OCI-LY3 (cell line): ENCODE measurements at regions not wholly inside any gene's neighbourhood (a gene's known extent, or its start where the extent isn't known, plus 50 kb on each side); places are given as distances from the start of the nearest gene placed in this dataset.
"Not testable (repeated sequence)": the region's sequence is repeated elsewhere in the genome, so short reads cannot be mapped to it uniquely, and the experiment has no call there.

ENCODE experiments used
- H2AFZ ChIP-seq: fragments of 200-600, 300-600 bp; shearing (Covaris generic); 2 replicates; pipeline ENCODE4 v1.6.0; 2014; ENCODE audit warnings: antibody characterized with exemption, low read depth, low read length
- H3K27ac ChIP-seq: fragments of 200-600, 300-600 bp; sonication (generic); 2 replicates; pipeline ENCODE4 v1.5.1; 2014; ENCODE audit warnings: mild to moderate bottlenecking, low read length, moderate library complexity, mixed read lengths
- H3K27me3 ChIP-seq: fragments of 200-600, 300-600 bp; sonication (generic); 2 replicates; pipeline ENCODE4 v1.6.1; 2014; ENCODE audit warnings: low read depth, low read length, mixed read lengths
- H3K36me3 ChIP-seq: fragments of 200-600, 300-600 bp; sonication (generic); replicated peaks from 2 replicates; pipeline ENCODE3; 2014; ENCODE audit warnings: low read depth, low read length, mixed read lengths
- H3K4me1 ChIP-seq: fragments of 300-600, 200-600 bp; sonication (generic); 2 replicates; pipeline ENCODE4 v1.6.1; 2014; ENCODE audit warnings: low read length, mixed read lengths
- H3K4me2 ChIP-seq: fragments of 200-600, 300-600 bp; sonication (generic); 2 replicates; pipeline ENCODE4 v1.6.1; 2014; ENCODE audit warnings: low read length, mixed read lengths
- H3K4me3 ChIP-seq: fragments of 300-600, 200-600 bp; sonication (generic); 2 replicates; pipeline ENCODE4 v1.5.1; 2014; ENCODE audit warnings: antibody characterized with exemption, mild to moderate bottlenecking, low read length, moderate library complexity
- H3K79me2 ChIP-seq: fragments of 300-600, 200-600 bp; shearing (Covaris generic); 2 replicates; pipeline ENCODE4 v1.6.1; 2014; ENCODE audit warnings: mild to moderate bottlenecking, low read length, mixed read lengths
- H3K9ac ChIP-seq: fragments of 300-600, 200-600 bp; shearing (Covaris generic); 2 replicates; pipeline ENCODE4 v1.6.0; 2014; ENCODE audit warnings: mild to moderate bottlenecking, low read length, moderate library complexity
- H3K9me3 ChIP-seq: fragments of 200-600, 300-600 bp; shearing (Covaris generic); 2 replicates; pipeline ENCODE4 v1.6.1; 2014; ENCODE audit warnings: low read length, mixed read lengths; ENCODE audit not compliant: insufficient read depth
- H4K20me1 ChIP-seq: fragments of 200-600, 300-600 bp; sonication (generic); 2 replicates; pipeline ENCODE4 v1.6.1; 2016; ENCODE audit warnings: low read length, mixed read lengths; ENCODE audit not compliant: insufficient read depth
- EZH2phosphoT487 ChIP-seq: fragments of 200-600 bp; shearing (Covaris generic); IDR thresholded peaks from 2 replicates; pipeline ENCODE4 v1.6.1; 2018; ENCODE audit warnings: antibody characterized with exemption, mixed run types, low read depth
- TF ChIP-seq, protein P1 (sequence below): fragments of 200-600, 300-600 bp; sonication (generic); IDR thresholded peaks from 2 replicates; pipeline ENCODE4 v1.5.1; 2014; ENCODE audit warnings: antibody characterized with exemption, low read length, low read depth

DNA sequence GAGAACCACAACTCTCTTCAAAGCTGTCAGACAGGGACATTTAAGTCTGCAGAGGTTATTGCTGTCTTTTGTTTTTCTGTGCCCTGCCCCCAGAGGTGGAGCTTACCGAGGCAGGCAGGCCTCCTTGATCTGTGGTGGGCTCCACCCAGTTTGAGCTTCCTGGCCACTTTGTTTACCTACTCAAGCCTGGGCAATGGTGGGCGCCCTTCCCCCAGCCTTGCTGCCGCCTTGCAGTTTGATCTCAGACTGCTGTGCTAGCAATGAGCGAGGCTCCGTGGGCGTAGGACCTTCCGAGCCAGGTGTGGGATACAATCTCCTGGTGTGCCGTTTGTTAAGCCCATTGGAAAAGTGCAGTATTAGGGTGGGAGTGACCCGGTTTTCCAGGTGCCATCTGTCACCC, 822.1 kb downstream of the KCNMA1 start:
- not testable (repeated sequence) for H3K27me3 ChIP-seq, H3K79me2 ChIP-seq, H3K4me3 ChIP-seq, H3K9me3 ChIP-seq, H4K20me1 ChIP-seq, H3K4me1 ChIP-seq, H3K36me3 ChIP-seq, H3K4me2 ChIP-seq, H3K27ac ChIP-seq, H2AFZ ChIP-seq, H3K9ac ChIP-seq

DNA sequence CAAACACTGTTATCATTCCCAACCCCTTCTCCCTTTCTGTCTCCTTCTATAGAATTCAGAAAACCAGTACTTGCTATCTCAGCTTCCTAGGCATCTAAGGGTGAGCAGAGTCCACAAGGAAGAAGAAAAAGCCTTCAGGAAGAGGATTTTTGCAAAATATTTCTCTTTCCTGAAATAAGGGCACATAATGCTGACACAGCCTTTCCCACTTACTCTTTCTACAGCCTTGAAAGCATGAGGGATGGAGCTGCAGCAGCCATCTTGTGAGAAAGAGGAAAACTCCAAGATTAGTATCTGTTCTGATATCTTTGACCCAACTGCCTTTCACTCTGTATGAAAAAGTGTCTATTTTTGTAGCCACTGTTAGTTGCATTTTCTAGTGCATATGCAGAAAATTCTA, 826.2 kb downstream of the KCNMA1 start:
- Histone ChIP-seq H3K4me1 (peaks cover 7% of the 10 kb centered on the region), H3K79me2 (no peaks in the 10 kb centered on the region), H2AFZ (no peak overlapping the region), H3K27me3 (no peaks in the 10 kb centered on the region), H3K27ac (no peak overlapping the region), H3K36me3 (no peaks in the 10 kb centered on the region), H4K20me1 (no peaks in the 10 kb centered on the region), H3K9me3 (no peaks in the 10 kb centered on the region), H3K4me2 (no peak overlapping the region), H3K9ac (no peak overlapping the region), H3K4me3 (no peak overlapping the region)
- TF ChIP-seq, protein P1, sequence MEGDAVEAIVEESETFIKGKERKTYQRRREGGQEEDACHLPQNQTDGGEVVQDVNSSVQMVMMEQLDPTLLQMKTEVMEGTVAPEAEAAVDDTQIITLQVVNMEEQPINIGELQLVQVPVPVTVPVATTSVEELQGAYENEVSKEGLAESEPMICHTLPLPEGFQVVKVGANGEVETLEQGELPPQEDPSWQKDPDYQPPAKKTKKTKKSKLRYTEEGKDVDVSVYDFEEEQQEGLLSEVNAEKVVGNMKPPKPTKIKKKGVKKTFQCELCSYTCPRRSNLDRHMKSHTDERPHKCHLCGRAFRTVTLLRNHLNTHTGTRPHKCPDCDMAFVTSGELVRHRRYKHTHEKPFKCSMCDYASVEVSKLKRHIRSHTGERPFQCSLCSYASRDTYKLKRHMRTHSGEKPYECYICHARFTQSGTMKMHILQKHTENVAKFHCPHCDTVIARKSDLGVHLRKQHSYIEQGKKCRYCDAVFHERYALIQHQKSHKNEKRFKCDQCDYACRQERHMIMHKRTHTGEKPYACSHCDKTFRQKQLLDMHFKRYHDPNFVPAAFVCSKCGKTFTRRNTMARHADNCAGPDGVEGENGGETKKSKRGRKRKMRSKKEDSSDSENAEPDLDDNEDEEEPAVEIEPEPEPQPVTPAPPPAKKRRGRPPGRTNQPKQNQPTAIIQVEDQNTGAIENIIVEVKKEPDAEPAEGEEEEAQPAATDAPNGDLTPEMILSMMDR: no peak
- no peak for TF ChIP-seq EZH2phosphoT487

DNA sequence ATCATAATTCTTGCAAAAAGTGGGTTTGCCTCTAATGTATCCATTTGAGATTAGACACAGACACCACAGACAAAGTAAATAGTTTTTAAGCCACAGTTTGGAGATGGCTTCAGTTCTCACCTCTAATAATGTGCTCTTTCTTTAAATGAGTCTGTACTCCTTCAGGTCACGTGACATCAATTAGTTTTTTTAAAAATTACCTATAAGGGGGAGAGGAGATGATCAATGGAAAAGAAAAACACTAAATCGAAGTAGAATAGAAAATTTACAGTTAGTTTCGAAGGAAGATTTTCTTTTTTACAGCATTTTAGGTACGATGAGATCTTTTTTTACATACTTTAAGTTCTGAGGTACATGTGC, 849.2 kb downstream of the KCNMA1 start:
- no peak for TF ChIP-seq EZH2phosphoT487
- TF ChIP-seq, protein P1: no peak
- Histone ChIP-seq H3K9me3 (no peaks in the 10 kb centered on the region), H3K79me2 (no peaks in the 10 kb centered on the region), H3K36me3 (no peaks in the 10 kb centered on the region), H2AFZ (no peak overlapping the region), H3K9ac (no peak overlapping the region), H3K27ac (no peak overlapping the region), H3K4me2 (no peak overlapping the region), H3K27me3 (no peaks in the 10 kb centered on the region), H4K20me1 (no peaks in the 10 kb centered on the region), H3K4me3 (no peak overlapping the region), H3K4me1 (no peaks in the 10 kb centered on the region)

DNA sequence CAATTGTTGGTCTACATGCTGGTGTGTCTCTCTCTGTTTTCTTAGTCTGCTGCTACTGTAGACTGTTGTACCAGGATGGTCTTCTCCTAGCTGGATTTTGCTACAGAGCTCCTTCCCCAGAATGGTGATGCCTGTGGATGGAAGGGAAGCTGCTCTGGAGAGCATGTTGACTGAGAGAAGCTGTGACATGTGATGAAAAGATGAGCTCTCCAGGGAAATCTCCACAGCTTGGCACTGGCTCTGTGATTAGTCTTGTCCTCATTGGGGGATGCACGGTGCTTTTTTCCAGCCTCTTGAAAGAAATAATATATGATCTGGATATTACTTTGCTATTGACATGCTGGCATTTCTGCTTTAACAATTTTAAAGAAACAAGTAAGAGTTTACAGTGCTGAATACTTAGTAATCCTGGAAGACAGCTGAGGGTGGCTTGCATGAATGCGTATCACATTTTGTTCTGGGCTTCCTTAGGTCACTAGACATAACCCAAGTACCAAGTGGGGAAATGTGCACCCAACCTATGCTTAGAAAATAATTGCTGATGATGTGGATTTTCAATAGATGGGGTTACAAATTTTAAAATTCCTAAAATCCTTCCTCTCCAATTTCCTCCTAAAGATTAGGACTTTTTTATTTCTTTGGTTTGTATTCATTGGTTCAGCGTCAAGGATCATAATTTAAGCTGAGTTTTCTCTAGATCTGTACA, 849.7 kb downstream of the KCNMA1 start:
- Histone ChIP-seq H3K9ac (no peak overlapping the region), H4K20me1 (no peaks in the 10 kb centered on the region), H3K4me1 (no peaks in the 10 kb centered on the region), H3K27ac (no peak overlapping the region), H3K79me2 (no peaks in the 10 kb centered on the region), H2AFZ (no peak overlapping the region), H3K4me3 (no peak overlapping the region), H3K9me3 (no peaks in the 10 kb centered on the region), H3K36me3 (no peaks in the 10 kb centered on the region), H3K27me3 (no peaks in the 10 kb centered on the region), H3K4me2 (no peak overlapping the region)
- TF ChIP-seq, protein P1: no peak
- TF ChIP-seq EZH2phosphoT487: no peak
